ENCODE measurements at regions not wholly inside any gene's neighbourhood (a gene's known extent, or its start where the extent isn't known, plus 50 kb on each side); places are given as distances from the start of the nearest gene placed in this dataset.
"Not testable (repeated sequence)": the region's sequence is repeated elsewhere in the genome, so short reads cannot be mapped to it uniquely, and the experiment has no call there.

DNA sequence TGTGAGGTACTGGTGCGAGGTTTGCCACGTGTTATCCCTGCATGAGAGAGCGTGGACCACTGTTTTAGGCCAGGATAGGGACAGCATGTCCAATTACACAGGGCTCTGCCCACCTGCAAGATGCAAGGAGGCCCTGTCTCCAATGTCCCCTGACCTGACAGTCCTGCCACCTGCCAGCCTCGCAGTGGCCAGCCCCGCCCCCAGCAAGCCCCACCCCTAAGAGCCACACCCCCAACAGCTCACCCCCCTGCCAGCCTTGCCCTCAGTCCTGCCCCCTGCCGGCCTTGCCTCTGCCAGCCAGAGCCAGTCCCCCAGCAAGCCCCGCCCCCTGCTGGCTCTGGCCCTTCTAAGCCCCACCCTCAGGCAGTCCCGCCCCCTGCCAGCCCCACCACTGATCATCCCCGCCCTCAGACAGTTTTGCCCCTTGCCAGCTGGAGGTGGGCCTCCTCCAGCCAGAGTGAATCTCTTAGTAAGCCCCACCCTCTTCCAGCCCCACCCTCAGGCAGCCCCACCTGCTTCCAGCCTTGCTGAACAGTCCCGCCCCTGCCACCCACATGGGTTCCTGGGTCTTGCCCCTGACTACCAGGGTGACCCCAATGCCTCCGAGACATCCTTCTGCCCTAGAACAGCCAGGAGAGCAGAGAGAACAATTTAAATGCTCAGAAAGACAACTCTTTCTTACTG lies 62.3 kb upstream of the DPP6 start:
- TF ChIP-seq CTCF (conservative IDR thresholded peaks at IDR 0.05; ENCODE audit: low read depth, low read length); EZH2 (IDR thresholded peaks at IDR 0.05; ENCODE audit: borderline replicate concordance, low read depth, low read length, poor library complexity, severe bottlenecking): not testable (repeated sequence)

Measured in A673 (cell line).